ENCODE measurements at regions not wholly inside any gene's neighbourhood (a gene's known extent, or its start where the extent isn't known, plus 50 kb on each side); places are given as distances from the start of the nearest gene placed in this dataset.

DNA sequence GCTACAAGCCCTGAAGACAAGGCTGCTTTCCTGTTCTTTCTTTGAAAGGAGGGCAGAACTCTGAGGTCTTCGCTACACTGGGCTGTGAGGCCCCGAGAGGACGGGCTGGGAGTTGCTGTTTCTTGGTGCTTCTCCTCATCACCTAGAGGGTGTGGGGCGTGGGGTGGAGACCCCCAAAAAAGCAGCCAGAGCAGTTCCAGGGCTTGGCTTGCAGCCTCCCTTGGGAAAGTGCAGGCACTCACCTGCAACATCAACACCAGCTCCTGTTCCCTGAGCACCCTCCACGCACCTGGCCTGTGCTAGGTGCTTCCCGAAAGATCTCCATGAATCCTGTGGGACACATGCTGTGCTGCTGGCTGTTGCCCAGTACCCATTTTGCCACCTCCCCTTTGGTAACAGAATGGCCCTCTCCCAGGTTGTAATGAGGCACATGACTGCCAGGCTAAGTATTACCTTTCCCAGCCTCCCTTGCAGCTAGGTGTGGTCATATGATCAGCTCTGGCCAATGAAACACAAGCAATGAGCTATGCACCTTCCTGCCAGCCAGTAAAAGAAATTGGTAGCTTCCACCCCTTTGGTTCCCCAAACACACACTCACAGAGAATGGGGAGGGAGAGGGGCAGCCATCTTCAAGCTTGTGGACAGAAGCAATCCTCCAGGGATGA is 146.0 kb downstream of the C9orf50 start:
- H3K36me3 ChIP-seq (ENCODE audit: control insufficient read depth, insufficient read depth, low read length): no peaks in the 10 kb centered on the region

DNA sequence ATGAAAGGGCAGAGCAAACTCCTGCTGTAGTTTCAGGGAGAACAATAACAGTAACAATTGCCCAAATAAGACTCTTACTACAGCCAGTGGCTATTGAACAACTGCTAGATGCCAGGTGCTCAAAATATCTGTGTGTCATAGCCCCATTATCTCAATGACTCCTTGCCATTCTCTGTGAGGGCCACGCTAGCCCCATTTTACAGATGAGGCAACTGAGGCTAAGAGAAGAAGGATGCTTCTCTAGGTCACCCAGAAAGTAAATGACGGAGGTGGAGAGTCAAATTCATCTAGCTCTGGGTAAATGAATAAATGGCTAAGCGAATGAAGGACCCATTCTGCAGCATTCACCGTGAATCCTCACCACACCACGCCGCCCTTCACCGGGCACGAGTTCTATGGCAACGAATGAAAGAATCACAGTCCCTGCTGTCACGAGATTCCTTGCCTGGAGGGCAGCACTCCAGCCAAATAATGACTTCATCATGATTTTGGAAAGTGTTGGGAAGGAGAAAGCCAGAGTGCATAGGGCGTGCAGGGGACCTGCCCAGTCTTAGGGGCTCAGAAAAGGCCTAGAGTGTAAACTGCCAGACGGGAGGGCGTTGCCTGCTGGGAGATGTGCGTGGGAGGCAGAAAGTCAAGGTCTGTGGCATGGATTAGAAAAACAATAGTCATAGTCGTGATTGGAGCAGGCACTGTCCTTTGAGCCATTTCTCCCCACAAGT is 147.2 kb downstream of the C9orf50 start:
- Histone ChIP-seq H3K4me3 (ENCODE audit: insufficient read depth, low read depth, low read length, poor library complexity, severe bottlenecking) (no peak overlapping the region), H3K27ac (ENCODE audit: insufficient read depth, low read length, poor library complexity, severe bottlenecking) (no peak overlapping the region), H3K27me3 (replicated peaks; ENCODE audit: control insufficient read depth, insufficient read depth, low read length, poor library complexity, severe bottlenecking) (no peaks in the 10 kb centered on the region), H3K36me3 (ENCODE audit: control insufficient read depth, insufficient read depth, low read length) (no peaks in the 10 kb centered on the region), H3K4me1 (ENCODE audit: control insufficient read depth, insufficient read depth, low read length, poor library complexity, severe bottlenecking) (no peaks in the 10 kb centered on the region), H3K9me3 (ENCODE audit: control insufficient read depth, low read length) (no peaks in the 10 kb centered on the region)
- DNase-seq: no peak

More for the DNA sequence above, 146.0 kb downstream of the C9orf50 start:
- no peak for DNase-seq
- Histone ChIP-seq H3K4me1 (ENCODE audit: control insufficient read depth, insufficient read depth, low read length, poor library complexity, severe bottlenecking) (no peaks in the 10 kb centered on the region), H3K27ac (ENCODE audit: insufficient read depth, low read length, poor library complexity, severe bottlenecking) (no peak overlapping the region), H3K9me3 (ENCODE audit: control insufficient read depth, low read length) (no peaks in the 10 kb centered on the region), H3K27me3 (replicated peaks; ENCODE audit: control insufficient read depth, insufficient read depth, low read length, poor library complexity, severe bottlenecking) (no peaks in the 10 kb centered on the region), H3K4me3 (ENCODE audit: insufficient read depth, low read depth, low read length, poor library complexity, severe bottlenecking) (no peak overlapping the region)

DNA sequence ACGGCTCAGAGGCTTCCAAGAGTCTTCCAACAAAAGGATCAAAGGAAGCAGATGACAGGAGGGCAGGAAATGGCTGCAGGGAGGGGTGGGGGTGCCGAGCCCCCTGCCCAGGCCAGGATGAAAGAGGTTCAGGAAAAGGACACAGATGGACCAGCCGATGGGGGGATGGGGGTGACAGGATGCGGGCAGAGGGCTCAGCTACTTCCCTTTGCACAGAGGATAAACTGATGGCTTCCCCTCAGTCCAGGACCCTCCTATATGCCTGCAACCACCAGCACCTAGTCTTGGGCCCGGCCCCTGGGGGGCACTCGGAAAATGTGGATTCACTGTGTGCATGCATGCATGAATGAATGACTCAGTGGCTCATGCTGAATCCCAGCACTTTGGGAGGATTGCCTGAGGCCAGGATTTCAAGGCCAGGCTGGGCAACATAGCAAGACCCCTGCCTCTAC is 148.2 kb downstream of the C9orf50 start:
- Histone ChIP-seq H3K4me1 (ENCODE audit: control insufficient read depth, insufficient read depth, low read length, poor library complexity, severe bottlenecking) (no peaks in the 10 kb centered on the region), H3K36me3 (ENCODE audit: control insufficient read depth, insufficient read depth, low read length) (no peaks in the 10 kb centered on the region), H3K27me3 (replicated peaks; ENCODE audit: control insufficient read depth, insufficient read depth, low read length, poor library complexity, severe bottlenecking) (no peaks in the 10 kb centered on the region), H3K27ac (ENCODE audit: insufficient read depth, low read length, poor library complexity, severe bottlenecking) (no peak overlapping the region), H3K4me3 (ENCODE audit: insufficient read depth, low read depth, low read length, poor library complexity, severe bottlenecking) (no peak overlapping the region), H3K9me3 (ENCODE audit: control insufficient read depth, low read length) (no peaks in the 10 kb centered on the region)
- no peak for DNase-seq

DNA sequence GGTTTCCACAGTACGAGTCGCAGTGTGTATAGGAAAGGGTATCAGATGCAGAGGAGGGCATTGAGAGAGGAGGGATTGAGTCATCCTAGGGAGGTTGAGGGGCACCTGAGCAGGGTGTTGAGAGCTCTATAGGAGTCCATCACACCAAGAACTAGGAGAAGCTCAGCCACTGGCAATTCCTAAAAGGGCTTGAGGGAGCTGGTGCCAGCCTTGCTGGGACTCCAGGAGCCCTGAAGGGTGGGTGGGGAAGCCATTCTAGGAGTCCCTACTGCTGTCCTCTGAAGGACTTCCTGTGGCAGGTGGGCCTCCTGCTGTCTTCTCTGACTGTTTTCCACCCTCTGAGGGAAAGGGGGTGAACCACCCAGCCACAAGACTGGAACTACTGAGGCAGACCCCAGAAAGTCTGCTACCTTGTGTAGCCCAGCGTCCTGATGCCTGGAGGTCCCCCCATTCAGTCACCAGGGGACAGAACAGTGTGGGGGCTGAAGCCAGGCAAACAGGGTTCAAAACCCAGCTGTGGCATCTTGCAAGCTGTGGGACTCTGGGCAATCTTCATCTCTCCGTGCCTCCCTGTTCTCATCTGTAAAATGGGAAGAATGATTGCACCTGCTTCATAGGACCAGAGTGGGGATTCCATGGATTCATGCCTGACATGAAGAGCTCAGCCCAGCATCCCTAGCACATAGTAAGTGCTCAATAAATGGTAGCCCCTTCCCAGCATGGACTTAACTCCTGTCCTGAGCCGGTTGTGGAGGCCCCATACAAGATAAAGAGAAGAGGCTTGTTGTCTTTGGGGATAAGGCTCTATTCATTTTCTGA is 149.5 kb downstream of the C9orf50 start:
- Histone ChIP-seq H3K4me3 (ENCODE audit: insufficient read depth, low read depth, low read length, poor library complexity, severe bottlenecking) (no peak overlapping the region), H3K9me3 (ENCODE audit: control insufficient read depth, low read length) (no peaks in the 10 kb centered on the region), H3K27me3 (replicated peaks; ENCODE audit: control insufficient read depth, insufficient read depth, low read length, poor library complexity, severe bottlenecking) (no peaks in the 10 kb centered on the region), H3K4me1 (ENCODE audit: control insufficient read depth, insufficient read depth, low read length, poor library complexity, severe bottlenecking) (no peaks in the 10 kb centered on the region), H3K27ac (ENCODE audit: insufficient read depth, low read length, poor library complexity, severe bottlenecking) (no peak overlapping the region), H3K36me3 (ENCODE audit: control insufficient read depth, insufficient read depth, low read length) (no peaks in the 10 kb centered on the region)
- no peak for DNase-seq

DNA sequence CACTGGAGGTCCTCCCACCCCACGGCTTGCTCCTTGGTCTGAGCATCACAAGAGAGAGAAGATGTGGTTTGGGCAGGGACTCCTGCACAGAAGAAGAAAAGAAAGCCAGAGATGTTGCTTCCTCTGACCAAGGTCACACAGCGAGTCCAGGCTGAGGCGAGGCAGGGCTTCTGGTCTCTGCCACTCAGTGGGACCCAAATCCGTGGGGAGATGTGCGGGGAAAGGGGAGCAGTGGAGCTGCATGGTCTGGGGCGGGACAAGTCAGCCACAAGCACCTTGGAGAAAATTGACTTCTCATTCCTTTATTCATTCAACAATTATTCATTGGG is 150.9 kb downstream of the C9orf50 start:
- H3K4me1 ChIP-seq (ENCODE audit: control insufficient read depth, insufficient read depth, low read length, poor library complexity, severe bottlenecking): no peaks in the 10 kb centered on the region
- H3K4me3 ChIP-seq (ENCODE audit: insufficient read depth, low read depth, low read length, poor library complexity, severe bottlenecking): no peak overlapping the region
- no peaks in the 10 kb centered on the region for H3K36me3 ChIP-seq (ENCODE audit: control insufficient read depth, insufficient read depth, low read length)
- H3K27ac ChIP-seq (ENCODE audit: insufficient read depth, low read length, poor library complexity, severe bottlenecking): no peak overlapping the region
- no peaks in the 10 kb centered on the region for H3K27me3 ChIP-seq (replicated peaks; ENCODE audit: control insufficient read depth, insufficient read depth, low read length, poor library complexity, severe bottlenecking)
- DNase-seq: no peak
- H3K9me3 ChIP-seq (ENCODE audit: control insufficient read depth, low read length): no peaks in the 10 kb centered on the region

DNA sequence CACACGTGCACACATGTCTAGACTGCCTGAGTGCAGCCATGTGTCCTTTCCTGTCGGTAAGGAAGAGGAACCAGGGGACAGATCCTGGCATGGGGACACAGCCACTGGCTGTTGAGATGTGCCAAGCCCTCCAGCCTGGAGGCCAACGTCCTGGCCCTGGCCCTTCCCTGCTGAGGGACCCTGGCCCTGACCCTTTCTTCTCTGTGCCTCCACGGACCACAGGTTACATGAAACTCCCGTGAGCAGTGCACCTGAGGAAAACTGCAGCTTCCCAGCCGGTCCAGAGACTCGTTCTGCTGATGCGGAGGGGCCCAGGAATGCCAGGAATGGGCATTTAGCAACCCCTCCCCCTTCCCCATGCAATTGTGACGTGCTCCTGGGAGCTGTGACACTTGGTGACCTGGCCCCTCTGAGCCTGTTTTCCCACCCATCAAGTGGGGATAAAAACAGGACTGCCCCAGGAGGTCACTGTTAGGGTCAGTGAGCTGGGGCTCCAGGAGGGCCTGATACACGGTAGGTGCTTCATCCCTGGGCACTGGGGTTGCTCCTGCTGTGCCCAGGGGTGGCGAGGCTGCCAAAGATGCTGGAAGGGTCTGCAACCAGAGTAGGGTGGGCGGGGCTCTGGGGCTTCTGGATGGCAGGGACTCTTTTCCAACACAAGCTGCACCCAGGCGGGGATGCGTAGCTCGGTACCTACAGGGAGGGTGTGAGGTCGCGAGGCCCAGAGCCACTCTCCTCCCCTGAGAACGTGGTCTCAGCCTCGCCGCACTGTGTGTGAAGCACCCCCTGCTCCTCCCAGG is 151.5 kb downstream of the C9orf50 start:
- Histone ChIP-seq H3K27me3 (replicated peaks; ENCODE audit: control insufficient read depth, insufficient read depth, low read length, poor library complexity, severe bottlenecking) (no peaks in the 10 kb centered on the region), H3K4me3 (ENCODE audit: insufficient read depth, low read depth, low read length, poor library complexity, severe bottlenecking) (no peak overlapping the region), H3K27ac (ENCODE audit: insufficient read depth, low read length, poor library complexity, severe bottlenecking) (no peak overlapping the region), H3K36me3 (ENCODE audit: control insufficient read depth, insufficient read depth, low read length) (no peaks in the 10 kb centered on the region), H3K9me3 (ENCODE audit: control insufficient read depth, low read length) (no peaks in the 10 kb centered on the region), H3K4me1 (ENCODE audit: control insufficient read depth, insufficient read depth, low read length, poor library complexity, severe bottlenecking) (no peaks in the 10 kb centered on the region)
- no peak for DNase-seq

DNA sequence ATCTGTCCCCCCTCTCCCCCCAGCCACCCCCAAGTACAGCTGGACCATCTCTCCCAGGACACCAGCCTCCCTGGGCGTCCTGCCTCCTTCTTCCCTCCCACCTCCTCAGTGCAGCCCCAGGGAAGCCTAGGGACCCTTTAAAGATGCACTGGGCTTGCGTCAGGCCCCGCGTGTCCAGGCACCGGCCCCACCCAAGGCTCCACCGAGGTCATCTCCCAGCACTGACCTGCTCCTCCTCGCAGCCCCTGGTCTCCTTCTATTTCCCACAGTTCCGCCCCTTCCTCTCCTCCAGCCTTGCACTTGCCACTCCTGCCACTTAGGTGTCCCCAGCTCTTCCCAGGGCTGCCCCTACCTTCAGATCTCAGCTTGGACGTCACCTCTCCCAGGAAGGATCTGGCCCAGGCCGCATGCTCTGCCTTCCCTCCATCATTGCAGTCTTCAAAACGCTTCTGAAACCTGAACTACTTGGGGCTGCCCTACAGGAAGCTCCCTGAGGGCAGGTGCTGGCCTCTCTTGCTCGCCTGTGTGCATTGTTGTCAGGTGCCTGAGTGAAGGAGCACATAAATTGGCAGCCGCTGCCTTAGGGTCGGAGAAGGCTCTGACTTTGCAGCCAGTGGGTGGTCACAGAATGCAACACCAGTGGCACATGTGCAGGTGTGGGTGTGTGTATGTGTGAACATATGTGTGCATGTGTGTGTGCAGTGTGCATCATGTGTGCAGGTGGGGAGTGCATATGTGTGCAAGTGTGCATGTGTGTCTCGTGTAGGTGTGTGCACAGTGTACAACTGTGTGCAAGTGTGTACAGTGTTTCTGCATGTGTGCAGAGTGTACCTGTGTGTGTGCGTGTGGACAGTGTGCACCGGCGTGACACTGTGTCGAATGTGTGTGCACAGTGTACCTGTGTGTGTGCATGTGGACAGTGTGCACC is 152.9 kb downstream of the C9orf50 start:
- H3K27ac ChIP-seq (ENCODE audit: insufficient read depth, low read length, poor library complexity, severe bottlenecking): no peak overlapping the region

DNA sequence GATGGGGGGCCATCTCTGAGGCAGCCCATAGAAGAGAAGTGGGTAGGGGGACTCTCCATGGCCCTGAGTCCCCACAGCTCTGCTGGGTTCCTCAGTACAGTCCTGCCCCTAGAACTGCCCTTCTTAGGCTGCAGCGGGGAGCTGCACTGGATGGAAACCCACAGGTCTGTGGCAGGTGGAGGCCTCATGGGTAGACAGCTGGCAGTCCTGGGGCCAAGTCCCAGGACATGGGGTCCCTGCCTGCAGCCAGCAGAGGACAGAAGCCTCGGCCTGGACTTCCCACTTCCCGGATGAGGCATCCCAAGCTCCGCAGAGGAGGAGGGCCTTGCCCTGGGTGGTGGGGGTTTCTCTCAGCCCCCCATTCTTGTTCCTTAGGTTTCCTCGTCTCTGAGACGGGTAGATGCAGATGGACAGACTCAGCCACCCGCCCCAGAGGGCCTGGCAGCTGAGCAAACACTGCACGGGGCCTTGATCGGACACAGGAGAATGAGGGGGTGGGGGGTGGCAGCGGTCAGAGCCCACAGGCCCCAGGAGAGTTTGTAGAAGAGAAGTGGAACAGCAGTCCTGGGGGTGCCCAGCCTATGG is 153.8 kb downstream of the C9orf50 start:
- no peaks in the 10 kb centered on the region for H3K4me1 ChIP-seq (ENCODE audit: control insufficient read depth, insufficient read depth, low read length, poor library complexity, severe bottlenecking)
- H3K36me3 ChIP-seq (ENCODE audit: control insufficient read depth, insufficient read depth, low read length): no peaks in the 10 kb centered on the region
- DNase-seq: no peak
- H3K27me3 ChIP-seq (replicated peaks; ENCODE audit: control insufficient read depth, insufficient read depth, low read length, poor library complexity, severe bottlenecking): no peaks in the 10 kb centered on the region
- H3K9me3 ChIP-seq (ENCODE audit: control insufficient read depth, low read length): no peaks in the 10 kb centered on the region
- no peak overlapping the region for H3K4me3 ChIP-seq (ENCODE audit: insufficient read depth, low read depth, low read length, poor library complexity, severe bottlenecking)
- H3K27ac ChIP-seq (ENCODE audit: insufficient read depth, low read length, poor library complexity, severe bottlenecking): no peak overlapping the region

More for the DNA sequence above, 152.9 kb downstream of the C9orf50 start:
- Histone ChIP-seq H3K4me3 (ENCODE audit: insufficient read depth, low read depth, low read length, poor library complexity, severe bottlenecking) (no peak overlapping the region), H3K4me1 (ENCODE audit: control insufficient read depth, insufficient read depth, low read length, poor library complexity, severe bottlenecking) (no peaks in the 10 kb centered on the region), H3K27me3 (replicated peaks; ENCODE audit: control insufficient read depth, insufficient read depth, low read length, poor library complexity, severe bottlenecking) (no peaks in the 10 kb centered on the region), H3K36me3 (ENCODE audit: control insufficient read depth, insufficient read depth, low read length) (no peaks in the 10 kb centered on the region), H3K9me3 (ENCODE audit: control insufficient read depth, low read length) (no peaks in the 10 kb centered on the region)
- DNase-seq: no peak
